HG03457 (cell line): ENCODE measurements at regions not wholly inside any gene's neighbourhood (a gene's known extent, or its start where the extent isn't known, plus 50 kb on each side); places are given as distances from the start of the nearest gene placed in this dataset.
A peak's percentile ranks its signal among the peaks of the same experiment; 100 is the strongest.
"Not testable (repeated sequence)": the region's sequence is repeated elsewhere in the genome, so short reads cannot be mapped to it uniquely, and the experiment has no call there.

ENCODE experiments used
- ATAC-seq: cut with Tn5 transposase; IDR thresholded peaks from one replicate; pipeline ENCODE4 v1.9.1; 2021; ENCODE audit warnings: moderate number of reproducible peaks; ENCODE audit not compliant: unreplicated experiment

DNA sequence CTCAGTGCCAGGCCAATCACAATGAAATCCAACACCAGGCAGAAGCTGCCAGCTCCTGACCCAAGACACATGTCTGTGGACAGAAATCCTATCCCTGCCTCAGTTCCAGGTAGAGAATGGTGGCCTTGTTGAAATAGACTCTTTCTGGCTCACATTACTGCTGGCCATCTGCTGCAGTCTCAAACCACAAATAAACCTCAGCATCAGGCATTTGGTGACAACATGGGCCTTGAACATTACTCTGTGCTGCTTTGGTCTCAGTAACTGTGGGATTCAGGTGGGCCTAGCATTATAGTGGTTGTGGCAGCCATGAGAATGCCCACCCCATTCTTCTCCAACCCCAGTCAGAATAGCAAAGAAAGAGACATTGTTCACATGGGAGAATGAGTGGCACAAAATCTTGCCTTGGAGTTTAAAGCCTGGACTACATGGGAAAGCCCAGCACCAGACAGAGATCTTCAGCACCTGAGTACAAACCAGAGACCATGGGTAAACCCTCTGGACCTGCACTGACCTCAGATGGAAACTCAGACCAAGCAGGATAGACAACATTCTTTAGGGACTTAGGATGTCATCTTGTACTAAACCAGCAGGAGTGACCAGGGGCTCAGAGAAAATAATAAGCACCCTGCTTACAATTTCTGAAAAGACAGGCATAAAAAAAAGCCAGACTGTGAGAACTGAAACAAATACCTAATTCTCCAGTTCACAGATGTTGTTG is 50.4 kb upstream of the TRAM1L1 start:
- no peak for ATAC-seq

DNA sequence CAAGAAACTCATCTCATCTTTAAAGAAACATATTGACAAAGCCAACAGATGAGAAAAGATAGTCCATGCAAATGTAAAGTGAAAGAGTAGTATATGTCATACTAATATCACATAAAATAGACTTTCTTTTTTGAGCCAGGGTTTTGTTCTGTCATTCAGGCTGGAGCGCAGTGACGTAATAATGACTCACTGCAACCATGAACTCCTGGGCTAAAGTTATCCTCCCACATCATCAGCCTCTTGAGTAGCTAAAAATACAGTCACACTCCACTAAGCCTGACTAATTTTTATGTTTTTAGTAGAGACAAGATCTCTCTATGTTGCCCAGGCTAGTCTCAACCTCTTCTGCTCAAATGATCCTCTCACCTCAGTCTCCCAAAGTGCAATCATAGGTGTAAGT is 51.8 kb upstream of the TRAM1L1 start:
- no peak for ATAC-seq

DNA sequence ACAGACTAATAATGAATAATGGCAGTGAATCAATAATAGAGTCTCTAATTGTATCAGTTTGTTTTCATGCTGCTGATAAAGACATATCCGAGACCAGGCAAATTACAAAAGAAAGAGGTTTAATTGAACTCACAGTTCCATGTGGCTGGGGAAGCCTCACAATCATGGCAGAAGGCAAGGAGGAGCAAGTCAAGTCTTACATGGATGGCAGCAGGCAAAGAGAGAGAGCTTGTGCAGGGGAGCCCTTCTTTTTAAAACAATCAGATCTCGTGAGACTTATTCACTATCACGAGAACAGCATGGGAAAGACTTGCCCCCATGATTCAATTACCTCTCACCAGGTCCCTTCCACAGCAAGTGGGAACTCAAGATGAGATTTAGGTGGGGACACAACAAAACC is 53.4 kb upstream of the TRAM1L1 start:
- ATAC-seq = not testable (repeated sequence)

DNA sequence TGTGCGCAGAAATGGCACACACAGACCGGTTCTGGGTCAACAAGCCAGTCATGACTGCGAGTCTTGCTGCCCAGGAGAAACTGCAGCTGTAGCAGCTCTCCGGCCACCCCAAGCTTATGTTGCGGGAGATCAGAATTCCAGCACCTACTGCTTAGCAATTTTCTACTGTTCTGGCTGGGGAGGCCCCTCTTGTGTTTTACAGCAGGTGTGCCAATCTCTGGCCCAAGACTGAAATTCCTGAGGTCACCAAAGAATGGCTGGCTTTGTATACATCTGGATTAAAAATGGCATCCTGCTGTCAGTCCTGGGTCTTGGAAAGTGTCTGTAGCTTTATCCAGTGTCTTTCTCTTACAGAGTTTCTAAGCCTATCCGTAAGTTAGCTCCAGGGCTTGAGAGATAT is 68.9 kb upstream of the TRAM1L1 start:
- ATAC-seq = no peak

DNA sequence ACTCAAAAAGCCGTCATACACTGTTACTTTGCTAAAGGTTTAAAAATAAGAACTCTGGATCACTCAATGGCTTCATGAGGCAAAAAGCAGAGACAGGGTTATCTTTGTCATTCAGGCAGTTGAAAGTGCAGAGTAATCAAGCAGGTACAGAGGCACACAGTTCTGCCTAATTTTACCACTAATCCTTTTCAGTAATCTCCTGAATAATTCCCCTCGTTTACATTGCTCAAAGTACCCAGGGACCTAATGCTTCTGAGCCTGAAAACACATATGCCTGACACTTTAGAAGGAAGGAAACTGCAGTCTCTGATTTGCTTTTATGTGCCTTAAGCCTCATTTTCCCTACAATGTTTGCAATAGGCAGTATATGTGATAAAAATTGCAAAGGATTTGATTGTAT is 71.4 kb upstream of the TRAM1L1 start:
- ATAC-seq = no peak

DNA sequence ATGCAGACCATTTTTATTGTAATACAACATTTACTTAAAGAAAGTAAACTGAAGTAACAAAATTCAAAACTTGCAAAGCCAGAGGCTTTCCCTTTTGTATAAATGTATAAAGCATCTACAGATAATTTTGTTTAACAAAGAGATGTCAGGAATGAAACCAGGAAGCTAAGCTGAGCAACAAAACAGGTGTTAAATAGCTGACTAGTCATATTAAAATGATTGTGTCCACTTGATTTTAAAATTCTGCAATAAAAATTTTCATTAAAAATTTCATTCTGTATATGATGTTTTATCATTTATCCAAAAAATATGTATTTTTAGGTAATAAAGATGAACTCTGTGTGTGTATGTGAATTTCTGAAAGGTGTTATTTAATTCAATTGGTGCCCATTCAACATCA is 72.0 kb upstream of the TRAM1L1 start:
- no peak for ATAC-seq

DNA sequence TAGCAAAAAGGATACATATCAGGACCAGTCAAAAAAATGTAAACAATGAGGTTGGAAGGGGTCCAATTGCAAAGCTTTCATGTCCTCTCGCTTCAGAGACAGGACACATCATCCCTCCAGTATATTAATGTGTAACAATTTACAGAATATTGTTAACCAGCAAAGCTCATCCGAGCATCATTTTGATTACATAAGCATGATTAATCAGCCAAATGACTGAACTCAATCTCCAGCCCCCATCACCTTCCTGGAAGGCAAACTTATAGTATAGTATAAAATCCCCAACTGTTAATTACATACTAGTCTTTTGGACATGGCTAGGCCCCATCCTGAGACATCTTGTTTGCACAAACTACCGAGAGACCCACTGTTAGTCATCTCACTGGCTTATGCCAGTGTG is 77.6 kb upstream of the TRAM1L1 start:
- ATAC-seq = no peak

DNA sequence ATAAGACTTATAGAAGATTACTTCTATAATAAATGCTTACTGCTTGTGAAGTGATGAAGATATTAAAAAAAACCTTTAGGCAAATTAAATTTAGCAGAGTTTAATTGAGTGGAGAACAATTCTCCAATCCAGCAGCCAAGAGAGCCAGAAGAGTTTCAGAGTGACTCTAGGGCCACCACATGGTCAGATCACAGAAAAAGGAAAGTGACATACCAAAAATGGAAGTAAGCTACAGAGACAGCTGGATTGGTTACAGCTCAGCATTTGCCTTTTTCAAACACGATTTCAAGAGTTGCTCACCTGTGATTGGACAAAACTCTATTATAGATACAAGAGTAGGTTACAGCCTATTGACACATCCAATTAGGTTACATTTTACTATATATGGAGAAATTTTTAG is 79.0 kb upstream of the TRAM1L1 start:
- ATAC-seq = no peak

DNA sequence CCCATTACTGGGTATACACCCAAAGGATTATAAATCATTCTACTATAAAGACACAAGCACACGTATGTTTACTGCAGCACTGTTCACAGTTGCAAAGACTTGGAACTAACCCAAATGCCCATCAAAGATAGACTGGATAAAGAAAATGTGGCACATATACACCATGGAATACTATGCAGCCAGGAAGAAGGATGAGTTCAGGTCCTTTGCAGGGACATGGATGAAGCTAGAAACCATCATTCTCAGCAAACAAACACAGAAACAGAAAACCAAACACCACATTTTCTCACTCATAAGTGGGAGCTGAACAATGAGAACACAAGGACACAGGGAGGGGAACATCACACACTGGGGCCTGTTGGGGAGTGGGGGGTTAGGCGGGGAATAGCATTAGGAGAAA is 90.0 kb upstream of the TRAM1L1 start:
- not testable (repeated sequence) for ATAC-seq

DNA sequence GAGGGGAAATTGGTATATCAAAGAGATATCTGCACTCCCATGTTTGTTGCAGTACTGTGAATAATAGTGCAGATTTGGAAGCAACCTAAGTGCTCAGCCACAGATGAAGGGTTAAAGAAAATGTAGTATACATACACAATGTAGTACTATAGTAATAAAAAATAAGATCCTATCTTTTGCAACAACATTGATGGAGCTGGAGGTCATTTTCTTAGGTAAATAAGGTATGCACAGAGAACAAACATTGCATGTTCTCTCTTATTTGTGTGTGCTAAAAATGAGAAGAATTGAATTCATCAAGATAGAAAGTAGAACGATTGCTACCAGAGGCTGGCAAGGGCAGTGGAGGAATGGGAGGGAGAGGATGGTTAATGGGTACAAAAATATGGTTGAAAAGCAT is 117.9 kb upstream of the TRAM1L1 start:
- ATAC-seq = no peak

DNA sequence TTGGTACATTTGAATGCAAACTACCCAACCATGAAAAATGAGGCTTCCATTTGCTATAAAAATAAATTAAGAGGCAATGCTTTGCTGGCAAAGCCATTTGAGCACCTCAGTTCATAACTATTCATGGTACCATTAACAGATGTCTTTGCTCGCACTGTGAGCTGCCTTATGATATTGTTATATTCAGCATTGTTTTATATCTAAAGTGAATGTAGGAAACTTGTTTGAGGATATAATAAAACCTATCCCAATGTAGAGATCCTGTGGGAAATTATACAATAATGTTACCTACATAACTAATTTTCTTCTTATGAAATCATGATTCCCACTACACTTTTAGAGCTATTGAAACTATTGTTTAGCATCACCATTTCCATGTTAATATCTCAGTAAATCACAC is 125.2 kb upstream of the TRAM1L1 start:
- no peak for ATAC-seq

DNA sequence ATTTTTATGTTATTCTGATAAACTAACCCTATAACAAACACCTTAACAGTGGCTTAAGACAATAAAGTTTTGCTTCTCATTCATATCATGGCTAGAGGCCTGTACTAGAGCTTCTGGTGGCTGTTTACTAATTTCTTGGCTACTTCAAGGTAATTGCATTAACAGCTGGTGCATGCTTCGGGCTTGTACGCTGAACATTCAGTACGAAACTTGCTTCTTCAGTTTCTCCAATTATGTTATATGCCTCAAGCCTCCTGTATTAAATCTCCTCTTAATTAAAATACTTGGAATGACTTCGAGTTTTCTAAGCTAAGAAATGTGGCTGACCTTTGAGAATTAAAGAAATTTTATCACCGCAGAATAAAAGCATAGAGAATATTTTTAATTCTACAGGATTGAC is 138.9 kb upstream of the TRAM1L1 start:
- no peak for ATAC-seq

DNA sequence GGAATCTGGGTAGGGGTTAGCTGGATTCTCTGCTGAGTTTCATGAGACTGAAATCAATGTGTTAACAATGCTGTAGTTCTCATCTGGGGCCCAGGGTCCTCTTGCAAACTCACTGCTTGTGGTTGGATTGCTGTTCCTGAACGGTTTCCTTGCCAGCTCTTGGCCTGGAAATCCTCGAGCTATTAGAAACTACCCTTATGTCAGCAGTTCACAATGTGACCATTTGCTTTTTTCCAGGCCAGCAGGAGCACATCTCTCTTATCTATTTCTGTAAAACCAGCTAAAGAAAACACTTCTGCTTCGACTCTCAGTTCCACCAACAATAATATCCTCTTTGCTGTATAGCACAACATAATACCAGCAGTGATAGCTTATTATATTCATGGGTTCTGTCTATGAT is 140.1 kb upstream of the TRAM1L1 start:
- no peak for ATAC-seq

DNA sequence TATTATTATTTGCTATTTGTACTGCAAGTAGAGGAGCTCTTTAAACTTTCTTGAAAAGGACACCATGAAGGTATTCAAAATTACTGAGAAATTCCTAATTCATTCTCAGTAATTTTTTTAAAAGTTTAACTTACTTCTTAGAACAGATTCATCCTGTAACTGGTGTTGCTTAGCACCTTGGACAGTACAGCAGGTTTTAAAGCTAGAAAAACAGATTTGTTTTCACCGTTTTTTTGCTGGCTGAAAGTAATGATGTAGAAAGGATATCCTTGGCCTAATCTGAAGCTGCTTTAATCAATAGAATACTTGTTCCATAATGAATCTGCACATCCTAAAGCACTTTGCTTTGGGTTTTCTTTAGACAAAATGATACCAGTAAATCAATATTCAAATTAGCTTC is 142.5 kb upstream of the TRAM1L1 start:
- no peak for ATAC-seq

DNA sequence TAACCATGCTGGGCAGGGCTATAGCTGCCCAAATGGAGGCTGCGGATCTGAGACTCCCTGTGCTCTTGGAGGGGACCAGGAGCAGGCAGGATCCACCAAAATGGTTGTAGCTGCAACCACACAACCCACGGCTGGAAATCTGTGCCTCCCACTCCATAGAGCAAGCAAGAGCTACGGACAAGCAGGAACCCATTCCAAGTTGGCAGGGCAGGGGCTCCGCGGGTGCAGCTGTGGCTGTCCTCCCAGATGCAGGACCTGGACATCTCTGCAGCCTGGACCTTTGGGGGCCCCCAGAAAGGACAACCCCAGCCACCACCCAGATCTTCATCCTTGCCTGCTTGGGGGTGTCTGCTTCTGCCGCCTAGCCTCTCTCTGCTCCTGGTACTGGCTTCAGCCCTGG is 154.1 kb upstream of the TRAM1L1 start:
- ATAC-seq = no peak

DNA sequence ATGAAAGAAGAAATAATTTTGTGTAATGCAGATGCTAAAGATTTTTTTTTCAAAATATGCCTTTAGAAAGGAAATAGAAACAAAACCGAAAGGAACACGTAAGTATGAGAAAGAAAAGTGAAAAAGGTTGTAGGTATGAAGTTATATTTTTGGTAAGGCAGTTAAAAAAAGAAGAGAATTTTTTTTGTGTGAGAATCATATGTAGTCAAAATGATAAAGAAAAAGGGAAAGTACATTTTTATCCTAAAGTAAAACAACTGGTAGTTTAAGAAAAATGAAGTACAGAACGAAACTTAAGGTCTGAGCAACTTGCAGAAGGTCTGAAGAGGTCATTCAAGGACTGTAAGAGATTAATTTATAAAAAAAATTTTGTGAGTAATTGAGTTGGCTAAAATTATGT is 164.0 kb upstream of the TRAM1L1 start:
- ATAC-seq = peak; percentile 93

DNA sequence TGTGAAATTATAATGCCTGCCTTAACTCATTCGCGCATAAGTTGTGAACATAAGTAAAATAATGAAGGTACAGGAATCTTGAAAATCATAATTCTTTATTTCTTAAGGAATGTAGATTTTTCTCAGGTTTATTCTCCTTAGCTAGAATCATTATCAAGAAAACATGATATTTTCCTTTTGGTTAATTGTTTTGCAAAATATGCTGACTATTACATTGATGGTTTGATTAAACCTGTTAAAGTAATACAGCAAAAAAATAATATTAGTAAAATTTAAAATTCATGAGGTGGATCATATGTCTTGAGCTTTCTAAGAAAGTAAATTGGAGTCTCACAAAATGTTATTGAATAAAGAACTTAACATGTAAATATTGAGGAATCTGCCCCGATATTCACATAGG is 178.7 kb upstream of the TRAM1L1 start:
- ATAC-seq = no peak

DNA sequence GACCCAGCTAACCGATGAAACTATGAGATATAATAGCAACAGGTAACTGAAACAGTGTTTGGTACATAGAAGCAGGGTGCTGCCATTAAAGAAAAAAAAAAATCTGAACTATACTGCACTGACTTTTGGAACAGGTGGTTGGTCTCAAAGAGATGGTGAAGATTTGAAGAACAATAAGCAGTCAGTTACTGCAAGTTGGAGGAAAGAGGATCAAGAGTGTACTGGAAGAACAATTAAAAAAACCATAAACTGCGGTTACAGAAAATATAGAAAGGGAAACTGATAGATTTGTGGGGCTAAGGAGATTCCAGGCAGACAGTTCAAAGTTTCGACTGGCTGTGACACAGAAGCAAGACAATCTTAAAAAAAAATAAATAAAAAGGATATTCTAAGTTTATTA is 181.9 kb upstream of the TRAM1L1 start:
- no peak for ATAC-seq

DNA sequence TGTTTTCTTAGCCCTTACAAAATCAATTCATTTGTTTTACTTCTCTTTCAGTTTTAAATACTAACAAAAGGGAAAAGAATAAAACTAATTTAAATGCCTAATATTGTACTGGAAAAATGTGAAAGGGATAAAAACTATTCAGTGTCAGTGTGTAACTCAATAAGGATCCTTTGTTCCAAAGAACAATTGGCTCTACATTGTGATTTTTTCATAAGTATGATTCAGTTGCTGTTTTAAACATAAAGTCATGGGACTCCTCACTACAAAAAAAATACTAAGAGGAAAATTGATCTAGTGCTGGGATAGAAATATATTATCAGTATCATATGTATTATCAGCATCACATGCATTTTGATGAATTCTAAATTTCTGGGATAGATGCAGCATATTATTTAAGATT is 199.4 kb upstream of the TRAM1L1 start:
- no peak for ATAC-seq

DNA sequence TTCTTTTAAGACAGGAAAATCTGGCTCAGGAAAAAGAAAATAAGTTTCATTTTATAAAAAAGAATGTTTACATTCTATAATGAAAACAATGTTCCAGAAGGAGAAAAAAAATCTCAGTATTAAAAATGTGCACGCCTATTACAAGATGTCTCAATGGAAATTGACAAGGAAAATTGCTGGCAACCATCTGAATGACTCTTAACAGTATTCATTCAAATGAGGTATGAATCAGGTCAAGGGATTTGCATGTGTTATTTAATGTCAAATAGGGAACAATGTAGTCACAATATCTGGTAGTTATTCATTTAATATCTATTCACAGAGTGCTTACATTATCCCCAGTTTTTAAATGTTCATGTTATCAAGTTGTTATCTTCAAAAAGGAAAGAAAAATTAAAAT is 208.4 kb upstream of the TRAM1L1 start:
- ATAC-seq = no peak

DNA sequence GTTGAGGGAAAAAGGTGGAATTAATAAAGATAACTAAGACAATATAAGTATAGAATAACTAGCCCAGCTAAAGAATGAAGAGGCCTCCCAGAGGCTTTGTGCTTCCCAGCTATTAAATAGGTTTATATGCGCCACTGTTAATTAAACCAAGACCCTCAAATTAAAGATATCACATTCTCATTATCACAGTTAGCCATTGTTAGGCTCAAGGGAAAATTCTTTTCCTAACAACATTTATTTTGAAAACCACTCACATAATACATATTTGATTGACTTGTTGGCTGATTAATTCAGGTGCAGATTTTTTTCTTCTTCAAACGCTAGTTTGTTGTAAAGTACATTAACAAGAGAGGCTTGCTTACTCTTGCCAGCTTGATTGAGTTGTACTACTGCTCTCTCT is 216.8 kb upstream of the TRAM1L1 start:
- no peak for ATAC-seq

DNA sequence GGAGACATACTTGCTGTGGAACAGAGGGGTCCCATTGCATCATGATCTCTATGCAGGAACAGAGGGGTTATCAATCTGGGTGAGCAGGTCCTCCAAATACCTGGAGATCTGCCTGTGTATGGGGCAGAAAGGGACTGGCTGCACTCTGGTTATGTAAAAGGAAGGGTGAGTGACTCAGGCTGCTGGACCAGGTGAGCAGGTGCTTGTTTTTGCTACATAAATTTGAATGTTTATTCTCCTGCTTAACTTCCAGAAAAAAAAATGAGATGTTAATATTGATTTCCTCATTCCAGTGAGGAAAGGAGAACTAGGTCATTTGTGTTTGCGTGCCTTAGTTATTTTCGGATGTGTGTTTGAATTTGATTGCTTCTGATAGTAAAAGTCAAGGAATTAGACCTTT is 225.8 kb upstream of the TRAM1L1 start:
- no peak for ATAC-seq

DNA sequence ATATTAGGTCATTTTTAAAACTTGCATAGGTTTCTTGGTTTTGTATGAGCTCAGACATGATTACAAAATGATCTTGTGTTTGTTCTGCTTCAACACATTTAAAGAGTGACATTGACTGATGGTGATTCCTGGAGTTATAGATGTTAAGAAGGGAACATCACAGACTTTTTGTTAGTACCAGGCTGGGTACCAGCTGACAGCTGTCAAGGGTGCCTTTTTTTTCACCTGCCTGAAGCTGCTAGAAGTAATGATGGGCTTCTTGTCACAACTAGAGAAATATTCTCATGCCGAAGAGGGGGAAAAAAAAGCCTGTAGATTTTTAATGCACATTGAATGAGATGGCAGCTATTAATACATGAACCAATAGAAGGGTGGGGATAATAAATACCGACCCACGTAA is 226.6 kb upstream of the TRAM1L1 start:
- ATAC-seq = no peak
